GM12864 (cell line): ENCODE measurements at regions not wholly inside any gene's neighbourhood (a gene's known extent, or its start where the extent isn't known, plus 50 kb on each side); places are given as distances from the start of the nearest gene placed in this dataset.

ENCODE experiments used
- DNase-seq: peaks from one replicate; pipeline ENCODE4 v3.0.0-alpha.2; 2011; ENCODE audit warnings: low read depth
- H3K4me3 ChIP-seq: 2 replicates; pipeline ENCODE4 v1.5.1; 2011; ENCODE audit warnings: mild to moderate bottlenecking, low read depth, low read length, control low read depth
- TF ChIP-seq, protein P1 (sequence below): IDR thresholded peaks from 2 replicates; pipeline ENCODE4 v1.5.1; 2011; ENCODE audit warnings: low read depth, mild to moderate bottlenecking, moderate library complexity, low read length, control low read depth, inconsistent platforms; ENCODE audit errors: missing control alignments

DNA sequence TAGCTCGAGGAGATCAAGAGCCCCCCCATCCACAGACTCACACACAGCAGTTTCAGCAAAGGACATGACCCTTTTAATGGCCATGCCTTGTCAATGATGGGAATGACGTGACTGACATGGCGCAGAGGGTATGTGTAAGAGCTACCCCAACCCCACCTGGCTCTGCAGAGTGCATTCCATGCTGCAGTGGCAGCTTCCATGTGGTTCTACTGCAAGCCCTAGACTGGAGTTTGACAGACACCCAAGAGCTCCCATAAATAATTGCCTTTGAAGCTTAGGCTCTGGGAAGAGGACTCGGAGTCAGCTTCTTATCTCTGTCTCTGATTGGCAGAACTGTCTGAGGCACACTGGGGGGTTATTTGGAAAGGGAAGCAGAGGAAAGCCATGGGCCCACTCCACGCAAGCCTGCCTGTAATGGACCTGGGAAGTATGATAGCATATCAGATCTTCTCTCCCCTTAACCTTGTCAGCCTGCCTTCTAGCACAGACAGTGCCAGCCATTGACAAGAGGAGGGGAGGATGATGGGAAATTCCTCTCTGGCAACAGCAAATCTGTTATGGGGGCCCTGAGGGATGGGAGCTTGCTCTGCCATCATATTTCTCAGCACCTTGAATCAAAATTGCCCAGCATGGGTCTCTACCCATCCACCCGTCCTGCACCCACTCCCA lies 478.5 kb upstream of the PODXL start:
- H3K4me3 ChIP-seq: no peak overlapping the region
- DNase-seq: no peak
- TF ChIP-seq, protein P1, sequence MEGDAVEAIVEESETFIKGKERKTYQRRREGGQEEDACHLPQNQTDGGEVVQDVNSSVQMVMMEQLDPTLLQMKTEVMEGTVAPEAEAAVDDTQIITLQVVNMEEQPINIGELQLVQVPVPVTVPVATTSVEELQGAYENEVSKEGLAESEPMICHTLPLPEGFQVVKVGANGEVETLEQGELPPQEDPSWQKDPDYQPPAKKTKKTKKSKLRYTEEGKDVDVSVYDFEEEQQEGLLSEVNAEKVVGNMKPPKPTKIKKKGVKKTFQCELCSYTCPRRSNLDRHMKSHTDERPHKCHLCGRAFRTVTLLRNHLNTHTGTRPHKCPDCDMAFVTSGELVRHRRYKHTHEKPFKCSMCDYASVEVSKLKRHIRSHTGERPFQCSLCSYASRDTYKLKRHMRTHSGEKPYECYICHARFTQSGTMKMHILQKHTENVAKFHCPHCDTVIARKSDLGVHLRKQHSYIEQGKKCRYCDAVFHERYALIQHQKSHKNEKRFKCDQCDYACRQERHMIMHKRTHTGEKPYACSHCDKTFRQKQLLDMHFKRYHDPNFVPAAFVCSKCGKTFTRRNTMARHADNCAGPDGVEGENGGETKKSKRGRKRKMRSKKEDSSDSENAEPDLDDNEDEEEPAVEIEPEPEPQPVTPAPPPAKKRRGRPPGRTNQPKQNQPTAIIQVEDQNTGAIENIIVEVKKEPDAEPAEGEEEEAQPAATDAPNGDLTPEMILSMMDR: no peak

DNA sequence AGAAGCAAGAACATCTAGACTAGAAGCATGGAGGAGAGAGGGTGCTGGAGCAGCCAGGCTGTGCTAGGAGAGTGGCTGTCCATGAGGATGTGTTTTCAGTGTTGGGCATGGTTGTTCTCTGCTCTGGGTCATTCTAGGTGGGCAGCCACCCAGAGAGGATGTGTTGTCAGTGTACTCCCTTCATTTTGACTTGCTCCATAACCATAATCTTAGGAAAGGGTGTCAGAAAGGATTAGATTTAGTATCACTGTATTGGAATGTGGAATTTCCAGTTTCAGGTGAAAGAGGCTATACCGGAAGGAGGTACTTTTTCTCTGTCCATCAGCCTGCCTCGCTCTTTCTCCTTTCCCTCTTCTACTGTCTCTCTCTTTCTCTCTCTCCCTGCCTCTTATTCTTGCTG lies 474.5 kb upstream of the PODXL start:
- TF ChIP-seq, protein P1: no peak
- DNase-seq: no peak

DNA sequence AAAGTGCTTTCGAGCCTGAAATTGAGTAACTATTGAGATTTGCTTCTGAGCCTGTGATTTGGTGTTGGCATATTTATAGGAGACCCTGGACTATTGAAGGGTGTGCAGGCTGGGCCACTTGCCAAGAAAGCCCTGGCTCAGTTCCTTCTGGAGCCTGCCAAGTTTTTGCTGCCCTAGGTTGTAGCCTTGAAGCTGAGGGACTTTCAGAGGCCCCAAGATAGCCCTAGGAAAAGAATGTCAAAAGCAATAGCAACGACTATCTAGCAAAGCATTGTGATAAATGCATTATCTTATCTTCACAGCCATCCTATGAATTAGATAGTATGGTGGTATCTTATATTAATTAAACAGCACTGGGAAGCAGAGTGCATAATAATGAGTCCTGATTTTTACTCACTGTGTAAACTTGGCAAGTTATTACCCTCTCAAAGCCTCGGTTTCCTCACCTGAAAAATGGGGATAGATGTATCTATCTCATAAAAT lies 473.7 kb upstream of the PODXL start:
- TF ChIP-seq, protein P1: no peak
- DNase-seq: no peak
- H3K4me3 ChIP-seq: no peak overlapping the region

More for the DNA sequence above, 474.5 kb upstream of the PODXL start:
- no peak overlapping the region for H3K4me3 ChIP-seq

DNA sequence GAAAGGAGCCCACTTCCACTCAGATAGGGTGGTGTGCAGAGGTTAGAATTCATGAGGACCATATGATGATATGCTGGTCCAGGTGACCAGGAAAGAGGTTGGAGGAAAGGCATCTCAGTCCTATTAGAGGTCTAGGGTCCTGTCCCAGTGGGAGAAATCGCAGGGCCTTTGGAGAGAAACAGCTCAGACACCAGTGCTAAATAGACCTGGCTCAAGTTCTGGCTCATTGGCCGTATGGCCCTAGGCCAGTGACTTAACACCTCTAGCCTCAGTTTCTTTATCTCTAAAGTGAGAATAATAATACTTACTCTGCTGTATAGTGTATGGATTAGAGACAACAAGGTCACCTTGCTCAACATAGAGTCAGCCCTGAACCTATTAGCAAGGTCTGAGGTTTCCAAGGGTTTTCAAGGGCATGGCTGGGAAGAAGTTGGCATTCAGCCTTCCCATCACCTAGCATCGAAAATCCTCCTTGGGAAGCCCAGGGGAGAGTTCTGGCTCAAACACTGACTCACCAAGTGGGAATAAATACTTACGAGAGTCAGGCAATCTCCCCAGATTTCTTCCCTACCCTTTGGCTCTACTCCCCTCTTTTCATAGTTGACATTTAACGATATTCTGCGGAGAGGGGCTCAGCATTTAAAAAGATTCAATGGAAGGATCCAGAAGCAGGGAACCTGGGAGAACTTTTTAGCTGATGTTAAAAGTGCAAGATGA lies 473.1 kb upstream of the PODXL start:
- TF ChIP-seq, protein P1: no peak
- no peak overlapping the region for H3K4me3 ChIP-seq
- no peak for DNase-seq

DNA sequence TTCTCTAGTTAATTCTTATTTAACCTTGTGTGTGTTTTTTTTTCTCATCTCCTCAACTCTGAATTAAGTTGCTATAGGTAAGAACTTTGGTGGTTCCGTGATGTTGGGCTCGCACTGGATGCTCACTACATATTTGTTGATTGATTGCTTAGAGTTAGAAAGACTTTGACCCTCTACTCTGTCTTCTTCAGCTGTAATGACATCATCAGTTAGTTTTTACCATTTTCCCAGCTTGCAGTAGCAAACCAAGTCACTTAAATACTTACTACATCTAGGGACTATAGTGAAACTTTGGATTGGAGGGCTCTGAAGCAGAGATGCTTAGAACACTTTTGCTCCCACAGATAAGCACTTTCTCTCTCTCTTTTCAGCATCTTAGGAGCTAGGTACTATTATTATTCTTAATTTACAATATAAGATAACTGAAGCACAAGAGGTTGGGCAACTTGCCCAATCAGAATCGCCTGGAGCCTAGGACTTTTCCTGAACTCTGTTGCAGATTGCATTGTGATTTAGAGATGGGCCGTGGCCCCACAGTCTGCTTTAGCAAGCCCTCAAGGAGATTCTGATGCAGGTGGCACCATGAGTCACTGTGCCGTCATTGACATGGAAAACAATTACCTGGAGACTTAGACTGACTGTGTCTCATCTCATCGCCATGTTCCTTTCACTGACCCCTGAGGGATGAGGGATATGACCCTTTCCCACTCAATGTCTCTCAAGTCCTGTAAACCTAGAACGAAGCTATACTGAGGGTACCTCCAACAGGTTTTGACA lies 471.9 kb upstream of the PODXL start:
- TF ChIP-seq, protein P1: no peak
- no peak overlapping the region for H3K4me3 ChIP-seq
- no peak for DNase-seq

DNA sequence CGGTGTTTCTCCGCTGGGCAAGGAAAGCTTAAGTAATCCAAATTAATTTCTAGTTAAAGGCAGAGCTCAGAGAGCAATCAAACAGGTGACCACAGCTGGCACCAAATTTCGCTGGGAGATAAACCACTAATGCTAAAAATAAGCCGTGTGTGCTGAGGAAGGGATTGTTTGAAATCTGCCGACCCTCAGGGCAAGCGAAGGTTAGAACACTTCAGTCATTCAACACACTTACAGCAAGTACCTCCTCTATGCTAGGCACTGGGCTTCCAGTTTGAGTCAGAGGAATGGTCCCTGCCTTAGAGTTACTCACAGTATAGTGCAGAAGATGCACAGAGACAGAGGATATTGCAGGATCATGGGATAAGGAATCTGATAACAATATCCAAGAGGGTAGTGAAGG lies 467.9 kb upstream of the PODXL start:
- H3K4me3 ChIP-seq: no peak overlapping the region
- TF ChIP-seq, protein P1: no peak
- no peak for DNase-seq
